ENCODE measurements at regions not wholly inside any gene's neighbourhood (a gene's known extent, or its start where the extent isn't known, plus 50 kb on each side); places are given as distances from the start of the nearest gene placed in this dataset.
"Not testable (repeated sequence)": the region's sequence is repeated elsewhere in the genome, so short reads cannot be mapped to it uniquely, and the experiment has no call there.

DNA sequence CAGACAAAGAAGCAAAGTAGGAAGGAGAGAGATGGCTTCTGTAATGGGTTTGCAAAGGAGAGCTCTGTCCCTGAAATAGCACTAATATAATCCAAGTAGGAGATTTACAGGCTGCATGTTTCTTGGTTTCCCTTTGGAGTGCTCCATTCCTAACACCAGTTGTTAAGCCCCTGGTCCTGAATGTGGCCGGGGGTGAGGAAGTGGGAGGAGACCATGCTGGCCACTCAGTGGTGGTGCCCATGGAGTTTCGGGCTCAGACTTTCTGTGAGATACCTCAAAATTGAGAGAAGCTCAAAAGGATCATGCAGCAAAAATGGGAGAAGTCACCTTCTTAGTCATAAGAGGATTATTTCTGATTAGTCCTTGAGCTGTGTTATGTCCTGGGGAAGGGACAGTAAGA is 88.5 kb downstream of the DAD1 start:
- peaks cover 17% of the 10 kb centered on the region for H3K4me1 Mint-ChIP-seq
- peak overlapping the region; percentile 95 to 96 for H3K27ac Mint-ChIP-seq
- H3K27me3 Mint-ChIP-seq, result no peaks in the 10 kb centered on the region
- H3K4me3 Mint-ChIP-seq, result peak overlapping the region; percentile 88 to 90
- no peaks in the 10 kb centered on the region for H3K9me3 Mint-ChIP-seq
- DNase-seq, result no peak
- no peak for ATAC-seq

DNA sequence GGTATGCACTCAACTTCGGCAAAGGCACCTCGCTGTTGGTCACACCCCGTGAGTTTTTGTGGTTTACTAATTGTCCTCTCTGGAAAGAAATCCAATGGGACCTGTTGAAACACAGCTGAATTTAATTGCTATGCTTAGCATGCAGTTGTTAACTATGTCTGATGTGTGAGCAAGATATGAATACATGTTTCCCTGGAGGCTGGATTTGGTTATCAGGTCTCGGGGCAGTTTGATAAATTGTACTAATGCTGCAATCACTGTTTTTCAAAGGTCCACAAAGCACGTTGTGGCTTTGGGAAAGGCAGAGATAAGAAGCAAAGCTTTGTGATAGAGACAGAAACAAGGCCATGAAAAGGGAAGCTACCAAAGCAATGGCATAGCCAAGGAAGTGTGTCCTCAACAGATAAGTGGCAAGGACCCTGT is 91.3 kb downstream of the DAD1 start:
- Mint-ChIP-seq H3K4me3 (peak overlapping the region; percentile 88 to 90), H3K4me1 (peaks cover 8% of the 10 kb centered on the region)
- ATAC-seq, result no peak

DNA sequence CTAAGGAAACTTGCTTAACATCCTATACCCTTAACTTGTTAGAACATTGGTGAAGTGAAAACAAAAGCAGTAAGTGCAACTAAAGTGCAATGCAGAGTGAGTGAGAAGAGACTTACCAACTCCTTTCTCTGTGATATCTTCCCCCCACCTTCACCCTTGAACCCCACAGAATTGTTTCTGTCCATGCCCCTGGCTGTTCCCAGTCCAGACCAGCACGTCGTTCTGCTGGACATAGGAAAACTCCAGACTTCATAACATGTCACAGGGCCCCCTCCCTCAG is 91.9 kb downstream of the DAD1 start:
- Mint-ChIP-seq H3K4me3 (peak overlapping the region; percentile 88 to 90), H3K4me1 (peaks cover 8% of the 10 kb centered on the region), H3K27me3 (no peaks in the 10 kb centered on the region), H3K27ac (peak overlapping the region; percentile 92 to 97), H3K9me3 (no peaks in the 10 kb centered on the region)
- DNase-seq, result no peak
- no peak for ATAC-seq

More for the DNA sequence above, 91.3 kb downstream of the DAD1 start:
- no peak for DNase-seq
- Mint-ChIP-seq H3K27ac (peak overlapping the region; percentile 92 to 97), H3K9me3 (no peaks in the 10 kb centered on the region), H3K27me3 (no peaks in the 10 kb centered on the region)

DNA sequence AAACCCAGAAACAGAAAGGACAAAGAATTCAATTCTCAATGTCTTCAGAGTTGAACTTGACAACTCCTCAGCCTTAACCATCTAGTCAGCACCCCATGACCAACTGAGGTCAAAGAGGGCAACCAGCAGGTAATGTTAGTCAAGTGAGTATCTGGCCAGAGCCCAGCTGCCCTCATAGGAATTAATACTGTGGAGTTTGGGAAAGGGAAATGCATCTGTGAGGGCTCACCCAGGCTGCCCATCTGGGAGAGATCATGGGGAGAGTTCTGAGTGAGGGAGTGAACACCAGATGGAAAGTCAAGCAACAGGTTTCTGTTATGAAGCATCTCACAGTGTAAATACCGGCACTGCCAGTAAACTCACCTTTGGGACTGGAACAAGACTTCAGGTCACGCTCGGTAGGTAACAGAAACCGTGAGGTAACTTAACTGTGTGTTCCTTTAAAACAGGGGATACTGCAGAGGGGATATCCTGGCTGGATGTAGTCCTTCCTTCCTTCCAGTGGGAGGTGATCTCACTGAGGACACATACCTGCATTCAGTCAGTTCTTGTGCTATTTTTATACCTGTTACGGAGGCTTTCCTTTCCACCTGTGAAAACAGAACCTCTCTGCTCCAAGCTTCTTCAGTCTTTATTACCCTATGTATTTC is 94.4 kb downstream of the DAD1 start:
- Mint-ChIP-seq H3K4me3 (peak overlapping the region; percentile 88 to 90), H3K27me3 (no peaks in the 10 kb centered on the region), H3K4me1 (no peaks in the 10 kb centered on the region), H3K9me3 (no peaks in the 10 kb centered on the region), H3K27ac (peak overlapping the region; percentile 90 to 96)
- DNase-seq, result no peak
- no peak for ATAC-seq

DNA sequence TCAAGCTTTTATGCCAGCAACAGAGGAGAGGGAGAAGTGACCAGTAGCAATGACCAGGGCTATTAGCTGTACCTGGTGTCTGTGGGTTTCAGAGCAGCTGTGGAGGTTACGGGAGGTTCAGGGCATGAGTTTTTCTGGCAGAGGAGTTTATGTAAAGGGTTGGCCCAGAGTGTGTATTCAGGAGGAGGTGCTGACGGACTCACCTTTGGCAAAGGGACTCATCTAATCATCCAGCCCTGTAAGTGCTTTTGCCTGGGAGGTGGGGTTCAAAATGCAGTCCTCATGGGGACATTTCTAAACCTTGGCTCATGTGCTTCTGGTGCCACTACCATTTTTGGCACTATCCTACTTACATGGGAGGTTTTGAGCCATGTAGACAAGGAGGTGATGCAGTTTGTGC is 95.3 kb downstream of the DAD1 start:
- no peak for DNase-seq
- Mint-ChIP-seq H3K4me1 (no peaks in the 10 kb centered on the region), H3K9me3 (no peaks in the 10 kb centered on the region), H3K27me3 (no peaks in the 10 kb centered on the region), H3K27ac (peak overlapping the region; percentile 54 to 91), H3K4me3 (peak overlapping the region; percentile 88 to 90)
- ATAC-seq, result no peak

DNA sequence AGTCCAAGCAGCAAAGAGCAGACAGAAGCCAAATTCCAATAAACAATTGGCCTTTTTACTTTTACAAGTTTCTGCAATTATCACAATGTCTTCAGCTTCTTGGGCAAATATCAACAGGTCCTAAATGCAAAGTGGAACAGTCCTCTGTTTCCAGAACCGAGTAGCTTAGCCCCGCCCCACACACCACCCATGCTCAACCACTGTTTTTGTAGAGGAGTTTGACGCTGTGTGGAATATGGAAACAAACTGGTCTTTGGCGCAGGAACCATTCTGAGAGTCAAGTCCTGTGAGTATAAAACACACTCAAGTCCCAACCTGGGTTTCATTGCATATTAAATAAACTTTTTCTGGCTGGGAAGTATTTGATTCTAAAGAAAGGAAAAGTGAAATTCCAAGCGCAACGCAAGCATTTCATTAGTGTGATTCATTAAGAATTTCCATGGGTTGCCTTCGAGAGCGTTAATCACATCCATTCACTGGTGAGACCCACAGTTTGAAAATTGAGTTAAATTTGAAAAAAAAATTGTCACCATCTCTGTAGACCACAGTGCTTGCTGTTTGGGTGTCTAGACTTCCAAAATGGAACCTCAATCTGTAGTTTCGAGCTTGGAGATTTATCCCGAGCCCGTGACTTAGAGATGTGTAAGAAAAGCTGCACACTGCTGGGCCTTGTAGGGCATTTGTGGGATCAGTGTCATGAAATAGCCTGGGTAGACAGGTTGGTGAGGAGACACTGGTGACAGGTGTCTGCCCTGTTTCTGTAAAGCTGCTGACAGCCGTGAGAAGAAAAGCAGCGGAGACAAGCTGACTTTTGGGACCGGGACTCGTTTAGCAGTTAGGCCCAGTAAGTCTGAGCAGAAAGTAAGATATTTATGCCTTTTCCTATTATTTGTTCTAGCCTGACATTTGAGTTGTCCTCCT is 96.1 kb downstream of the DAD1 start:
- DNase-seq, result no peak
- peak overlapping the region; percentile 90 to 92 for H3K4me3 Mint-ChIP-seq
- H3K9me3 Mint-ChIP-seq, result no peaks in the 10 kb centered on the region
- H3K4me1 Mint-ChIP-seq, result no peaks in the 10 kb centered on the region
- peak overlapping the region; percentile 54 to 85 for H3K27ac Mint-ChIP-seq
- H3K27me3 Mint-ChIP-seq, result no peaks in the 10 kb centered on the region
- ATAC-seq, result no peak

DNA sequence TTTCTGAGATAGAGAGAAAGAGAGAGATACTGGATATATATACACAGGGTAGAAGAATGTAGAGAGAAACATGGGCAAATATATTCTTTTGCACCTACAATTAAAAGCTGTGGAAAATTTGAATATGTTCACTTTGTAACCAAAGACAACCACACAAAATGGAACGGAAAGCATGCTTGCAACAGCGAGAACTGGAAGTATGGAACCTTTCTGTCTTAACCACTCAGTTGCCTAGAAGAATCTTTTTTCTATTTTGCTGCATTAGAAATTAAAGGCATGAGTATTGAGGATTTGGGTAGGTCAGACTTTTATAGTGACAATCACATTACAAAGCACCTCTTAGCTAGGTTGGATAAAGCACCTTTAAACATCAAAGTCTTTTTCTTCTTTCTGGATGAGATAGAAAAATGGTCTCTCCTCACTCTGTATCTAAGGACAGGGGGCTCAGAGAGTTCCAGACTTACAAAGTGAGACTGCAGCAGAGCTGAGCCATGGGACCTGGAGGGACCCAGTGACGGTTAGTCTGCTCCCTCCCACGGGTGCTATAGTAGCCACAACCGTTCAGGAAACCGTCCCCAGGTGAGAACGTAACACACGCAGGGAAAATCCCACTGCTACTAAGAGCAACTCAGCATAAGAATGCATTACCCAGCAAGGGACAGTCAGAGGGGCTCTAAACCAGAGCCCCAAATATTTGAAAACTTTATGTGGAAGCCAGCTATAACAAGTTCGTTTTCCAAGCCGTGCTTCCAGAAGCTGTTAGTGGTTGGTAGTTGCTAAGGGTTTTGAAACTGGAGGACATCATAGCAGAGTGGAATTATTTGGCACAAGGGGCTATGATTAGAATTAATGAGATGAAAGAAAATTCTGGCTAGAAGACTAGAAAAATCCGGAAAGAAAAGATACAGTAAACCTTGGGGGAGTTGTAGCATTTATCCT is 97.1 kb downstream of the DAD1 start:
- Mint-ChIP-seq H3K27ac (peak overlapping the region; percentile 85 to 86), H3K4me1 (no peaks in the 10 kb centered on the region)
- no peak for DNase-seq

DNA sequence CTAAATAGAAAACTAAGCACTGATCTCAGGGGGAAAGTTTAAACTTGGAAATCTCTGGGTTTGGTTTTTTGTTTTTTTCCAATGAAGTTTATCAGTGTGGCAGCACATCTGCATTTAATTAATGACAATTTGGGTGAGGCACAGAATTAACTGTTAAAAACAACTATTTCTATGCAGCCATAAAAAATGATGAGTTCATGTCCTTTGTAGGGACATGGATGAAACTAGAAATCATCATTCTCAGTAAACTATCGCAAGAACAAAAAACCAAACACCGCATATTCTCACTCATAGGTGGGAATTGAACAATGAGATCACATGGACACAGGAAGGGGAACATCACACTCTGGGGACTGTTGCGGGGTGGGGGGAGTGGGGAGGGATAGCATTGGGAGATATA is 98.0 kb downstream of the DAD1 start:
- not testable (repeated sequence) for DNase-seq, ATAC-seq, H3K9me3 Mint-ChIP-seq, H3K27me3 Mint-ChIP-seq, H3K4me1 Mint-ChIP-seq
- H3K4me3 Mint-ChIP-seq, result peak overlapping the region; percentile 83 to 92
- H3K27ac Mint-ChIP-seq, result peak overlapping the region; percentile 87 to 92

More for the DNA sequence above, 97.1 kb downstream of the DAD1 start:
- peak; percentile 69 for ATAC-seq
- Mint-ChIP-seq H3K27me3 (no peaks in the 10 kb centered on the region), H3K4me3 (peak overlapping the region; percentile 78 to 92), H3K9me3 (no peaks in the 10 kb centered on the region)

DNA sequence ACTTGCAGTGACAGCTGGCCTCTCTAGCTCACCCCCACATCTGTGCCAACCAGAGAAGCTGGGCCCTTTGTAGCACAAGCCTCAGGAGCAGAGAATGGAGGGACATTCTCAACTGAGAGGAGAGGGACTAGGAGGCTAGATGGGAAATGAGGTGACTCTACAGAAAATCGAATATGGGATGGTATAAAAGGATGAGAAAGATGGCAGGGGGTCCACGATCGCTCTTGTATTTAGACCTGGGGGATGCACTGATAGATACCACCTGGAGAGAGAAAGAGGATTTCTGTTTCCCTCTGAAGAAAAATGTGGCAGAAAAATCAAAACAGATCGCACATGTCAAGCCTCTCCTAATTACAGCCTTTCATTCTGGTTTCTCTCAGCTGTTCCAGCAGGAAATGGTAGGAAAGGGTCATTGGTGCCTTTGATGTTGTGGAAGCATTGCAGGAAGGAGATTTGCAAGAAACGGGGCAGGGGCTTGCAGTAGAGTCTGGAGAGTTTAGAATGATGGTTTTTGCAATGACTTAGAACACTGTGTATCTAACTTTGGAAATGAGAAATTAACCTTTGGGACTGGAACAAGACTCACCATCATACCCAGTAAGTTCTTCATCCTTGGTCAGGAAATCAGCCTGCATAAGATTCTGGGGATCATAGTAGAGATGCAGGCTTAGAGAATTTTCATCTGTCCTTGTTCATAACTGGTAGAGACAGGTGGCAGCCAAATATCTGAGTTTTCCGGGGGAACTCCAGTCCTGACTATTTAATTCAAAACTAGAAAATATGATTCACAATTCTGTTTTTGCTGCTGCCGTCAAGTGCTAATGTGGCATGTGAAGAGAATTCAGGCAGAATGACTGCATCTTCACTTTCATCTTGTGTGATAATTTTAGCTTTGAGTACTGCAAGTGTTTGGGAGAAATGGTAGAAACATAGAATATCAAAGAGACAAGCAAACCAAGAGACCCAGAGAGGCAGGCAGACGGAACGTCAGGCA is 98.8 kb downstream of the DAD1 start:
- H3K27me3 Mint-ChIP-seq, result no peaks in the 10 kb centered on the region
- no peak for DNase-seq
- H3K4me3 Mint-ChIP-seq, result peak overlapping the region; percentile 83 to 92
- no peaks in the 10 kb centered on the region for H3K9me3 Mint-ChIP-seq
- no peaks in the 10 kb centered on the region for H3K4me1 Mint-ChIP-seq
- ATAC-seq, result peak; percentile 22
- peak overlapping the region; percentile 87 to 92 for H3K27ac Mint-ChIP-seq

DNA sequence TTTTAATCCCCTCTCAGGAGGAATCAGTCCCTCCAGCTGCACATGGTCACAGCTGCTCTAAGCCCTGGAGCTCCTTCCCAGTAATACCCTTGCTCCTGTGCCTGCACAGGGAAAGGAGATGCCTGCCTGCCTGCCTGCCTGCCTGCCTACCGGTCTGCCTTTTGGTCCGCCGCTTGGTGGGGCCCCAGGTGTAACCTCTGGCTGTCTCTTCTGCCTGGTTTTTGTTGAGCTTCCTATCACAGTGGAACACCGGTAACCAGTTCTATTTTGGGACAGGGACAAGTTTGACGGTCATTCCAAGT is 99.8 kb downstream of the DAD1 start:
- ATAC-seq, result no peak
- no peaks in the 10 kb centered on the region for H3K9me3 Mint-ChIP-seq
- no peak overlapping the region for H3K27ac Mint-ChIP-seq
- H3K27me3 Mint-ChIP-seq, result no peaks in the 10 kb centered on the region
- H3K4me1 Mint-ChIP-seq, result no peaks in the 10 kb centered on the region
- no peak for DNase-seq
- peak overlapping the region; percentile 83 to 92 for H3K4me3 Mint-ChIP-seq

DNA sequence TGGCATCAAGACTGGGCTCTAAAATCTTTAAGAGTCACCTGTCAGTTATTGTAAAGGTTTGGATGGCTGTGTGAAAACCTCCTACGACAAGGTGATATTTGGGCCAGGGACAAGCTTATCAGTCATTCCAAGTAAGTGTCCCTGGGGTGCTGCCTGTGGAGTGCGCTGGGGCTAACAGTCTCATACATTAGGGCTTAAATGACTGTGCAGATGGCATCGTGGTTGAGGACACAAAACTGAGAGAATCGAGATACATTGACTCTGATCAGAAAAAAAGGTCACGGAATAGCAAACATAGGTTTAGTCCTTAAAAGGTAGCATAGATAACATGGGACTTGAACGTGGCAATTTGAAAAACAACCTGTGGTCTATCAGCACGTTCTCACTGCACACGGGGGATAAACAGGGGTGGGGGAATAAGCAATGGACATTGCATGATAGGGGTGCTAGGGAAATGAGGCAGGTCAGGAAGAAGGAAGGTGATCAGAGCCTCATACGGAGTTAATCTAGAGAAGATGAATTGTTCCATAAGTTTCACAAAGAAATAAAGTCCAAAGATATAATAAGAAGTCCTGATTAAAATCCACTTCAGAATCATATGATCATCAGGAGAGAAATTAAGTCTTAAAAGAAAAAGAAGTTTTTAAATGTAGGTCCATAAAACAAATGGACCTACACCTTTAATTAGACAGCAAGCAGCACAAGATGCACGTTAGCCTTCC is 100.3 kb downstream of the DAD1 start:
- peak; percentile 50 for ATAC-seq
- DNase-seq, result no peak
- Mint-ChIP-seq H3K4me1 (no peaks in the 10 kb centered on the region), H3K4me3 (peak overlapping the region; percentile 83 to 92), H3K9me3 (no peaks in the 10 kb centered on the region), H3K27me3 (no peaks in the 10 kb centered on the region), H3K27ac (peak overlapping the region; percentile 65 to 83)

DNA sequence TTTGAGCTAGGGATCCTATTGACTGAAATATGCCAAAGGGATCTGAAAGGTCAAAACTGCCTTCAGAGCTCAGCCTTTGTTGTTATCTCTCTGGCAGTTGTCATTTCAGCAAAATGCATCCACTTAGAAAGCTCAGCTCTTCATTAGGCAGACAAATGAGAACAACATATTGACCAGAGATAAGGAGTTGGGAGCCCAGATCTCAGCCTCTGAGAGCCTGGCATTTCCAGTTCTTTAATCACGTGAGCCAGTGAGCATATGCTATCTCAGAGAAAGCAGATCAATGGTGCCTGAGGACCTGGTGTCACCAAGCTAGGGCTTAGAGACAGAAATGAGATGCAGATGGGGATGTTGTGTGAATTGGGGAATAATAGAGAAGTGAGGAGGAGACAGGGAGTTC is 101.1 kb downstream of the DAD1 start:
- no peak overlapping the region for H3K27ac Mint-ChIP-seq
- no peaks in the 10 kb centered on the region for H3K27me3 Mint-ChIP-seq
- H3K4me1 Mint-ChIP-seq, result no peaks in the 10 kb centered on the region
- no peaks in the 10 kb centered on the region for H3K9me3 Mint-ChIP-seq
- DNase-seq, result no peak
- H3K4me3 Mint-ChIP-seq, result peak overlapping the region; percentile 44 to 69
- no peak for ATAC-seq

DNA sequence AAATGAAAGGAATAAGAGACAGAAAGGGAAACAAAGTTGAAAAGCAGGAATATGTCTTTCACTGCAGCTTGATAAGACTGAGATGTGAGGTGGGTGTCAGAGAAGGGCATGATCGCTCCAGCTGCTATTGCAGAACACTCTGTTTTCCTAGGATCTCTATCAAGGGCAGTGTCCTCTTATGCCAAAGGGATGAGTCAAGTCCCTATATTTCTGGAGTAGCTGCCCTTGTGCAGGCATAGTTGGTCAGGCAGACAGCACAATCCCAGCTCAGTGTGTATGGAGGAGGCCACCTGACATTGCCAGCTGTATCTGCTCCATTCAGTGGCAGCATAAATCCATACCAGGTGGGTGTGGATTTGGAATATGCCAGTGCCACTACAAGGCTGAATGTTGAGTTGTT is 101.6 kb downstream of the DAD1 start:
- Mint-ChIP-seq H3K9me3 (no peaks in the 10 kb centered on the region), H3K4me3 (peak overlapping the region; percentile 61 to 69), H3K27ac (no peak overlapping the region), H3K4me1 (no peaks in the 10 kb centered on the region), H3K27me3 (no peaks in the 10 kb centered on the region)
- DNase-seq (no peak), ATAC-seq (no peak)

DNA sequence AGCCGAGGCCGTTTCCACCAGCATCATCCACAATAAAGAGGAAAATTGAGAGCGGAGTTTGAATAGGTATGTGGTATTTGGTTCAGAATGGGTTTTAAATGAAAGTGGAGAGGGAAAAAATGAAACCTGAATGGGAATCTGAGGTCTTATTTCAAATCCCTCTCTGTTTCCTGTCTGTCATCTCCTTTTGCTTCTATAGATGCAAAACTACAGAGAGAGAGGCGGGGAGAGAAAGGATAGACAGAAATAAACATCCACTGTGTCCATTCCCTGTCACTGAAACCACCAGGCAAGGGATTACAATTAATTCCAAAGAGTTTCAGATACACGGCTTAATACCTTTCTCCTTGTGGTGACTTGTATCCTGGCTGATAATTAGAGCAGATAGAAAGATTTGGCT is 102.3 kb downstream of the DAD1 start:
- Mint-ChIP-seq H3K9me3 (no peaks in the 10 kb centered on the region), H3K27me3 (no peaks in the 10 kb centered on the region), H3K27ac (peak overlapping the region in 1 of 2 donors; percentile 33), H3K4me3 (peak overlapping the region; percentile 61 to 69), H3K4me1 (no peaks in the 10 kb centered on the region)
- no peak for DNase-seq
- ATAC-seq, result no peak

Data from stimulated activated naive CD8-positive, alpha-beta T cell treated with anti-CD3 and anti-CD28 coated beads, Interleukin-15, amount 100 ng/mL, for 72 hours (primary cell).